Keratinocyte (primary cell): ENCODE measurements at regions not wholly inside any gene's neighbourhood (a gene's known extent, or its start where the extent isn't known, plus 50 kb on each side); places are given as distances from the start of the nearest gene placed in this dataset.

Experiments
- EZH2 ChIP-seq: IDR thresholded peaks from one replicate; pipeline ENCODE4 v1.6.1; 2012; ENCODE audit warnings: inconsistent platforms, mild to moderate bottlenecking, low read length, moderate library complexity
- TF ChIP-seq, protein P1 (sequence below), 3 experiments: IDR thresholded peaks in 1 of 3; conservative IDR thresholded peaks in 1 of 3; optimal IDR thresholded peaks in 1 of 3; 2 replicates in 2 of 3; 3 replicates in 1 of 3; pipeline versions ENCODE3 to v1.5.1; 2011; ENCODE audit warnings: low read length in 3 of 3, mild to moderate bottlenecking in 3 of 3, moderate library complexity in 2 of 3, control low read depth in 1 of 3, inconsistent platforms in 1 of 3; ENCODE audit not compliant: insufficient read depth in 2 of 3; ENCODE audit errors: extremely low read depth in 1 of 3

- TF ChIP-seq EZH2 = no peak
- TF ChIP-seq, protein P1, sequence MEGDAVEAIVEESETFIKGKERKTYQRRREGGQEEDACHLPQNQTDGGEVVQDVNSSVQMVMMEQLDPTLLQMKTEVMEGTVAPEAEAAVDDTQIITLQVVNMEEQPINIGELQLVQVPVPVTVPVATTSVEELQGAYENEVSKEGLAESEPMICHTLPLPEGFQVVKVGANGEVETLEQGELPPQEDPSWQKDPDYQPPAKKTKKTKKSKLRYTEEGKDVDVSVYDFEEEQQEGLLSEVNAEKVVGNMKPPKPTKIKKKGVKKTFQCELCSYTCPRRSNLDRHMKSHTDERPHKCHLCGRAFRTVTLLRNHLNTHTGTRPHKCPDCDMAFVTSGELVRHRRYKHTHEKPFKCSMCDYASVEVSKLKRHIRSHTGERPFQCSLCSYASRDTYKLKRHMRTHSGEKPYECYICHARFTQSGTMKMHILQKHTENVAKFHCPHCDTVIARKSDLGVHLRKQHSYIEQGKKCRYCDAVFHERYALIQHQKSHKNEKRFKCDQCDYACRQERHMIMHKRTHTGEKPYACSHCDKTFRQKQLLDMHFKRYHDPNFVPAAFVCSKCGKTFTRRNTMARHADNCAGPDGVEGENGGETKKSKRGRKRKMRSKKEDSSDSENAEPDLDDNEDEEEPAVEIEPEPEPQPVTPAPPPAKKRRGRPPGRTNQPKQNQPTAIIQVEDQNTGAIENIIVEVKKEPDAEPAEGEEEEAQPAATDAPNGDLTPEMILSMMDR (optimal IDR thresholded peaks at IDR 0.05 in 1 of 3, IDR thresholded peaks at IDR 0.05 in 1 of 3, conservative IDR thresholded peaks at IDR 0.05 in 1 of 3; ENCODE audit: extremely low read depth in 1 of 3, insufficient read depth in 2 of 3, low read length in 3 of 3) = no peak
Measured at GRCh38 chr10:113266147-113266546, 286.7 kb upstream of the HABP2 start.
